Testis (tissue), 2 donors: ENCODE measurements at regions not wholly inside any gene's neighbourhood (a gene's known extent, or its start where the extent isn't known, plus 50 kb on each side); places are given as distances from the start of the nearest gene placed in this dataset.

ENCODE experiments used
- CTCF ChIP-seq, 3 experiments: fragments of 450-650 bp in 2 of 3; fragments of 200-600 bp in 1 of 3; sonication (generic) in 1 of 3; IDR thresholded peaks; one replicate each; pipeline ENCODE4 v1.5.1; 2016 to 2019; ENCODE audit warnings: antibody characterized with exemption in 3 of 3, mild to moderate bottlenecking in 2 of 3, moderate library complexity in 1 of 3
- POLR2A ChIP-seq: fragments of 450-650 bp; IDR thresholded peaks from one replicate; pipeline ENCODE4 v1.6.1; 2017; ENCODE audit warnings: antibody characterized with exemption, mild to moderate bottlenecking, moderate library complexity

- TF ChIP-seq CTCF (IDR thresholded peaks at IDR 0.05) (no peak), POLR2A (no peak)
These were observed 296.6 kb upstream of the LMCD1 start for GRCh38 chr3:8204853-8205650.
